HG03060 (cell line): ENCODE measurements at regions not wholly inside any gene's neighbourhood (a gene's known extent, or its start where the extent isn't known, plus 50 kb on each side); places are given as distances from the start of the nearest gene placed in this dataset.
"Not testable (repeated sequence)": the region's sequence is repeated elsewhere in the genome, so short reads cannot be mapped to it uniquely, and the experiment has no call there.

ENCODE experiments used
- ATAC-seq: cut with Tn5 transposase; IDR thresholded peaks from one replicate; pipeline ENCODE4 v1.9.1; 2021; ENCODE audit warnings: low read depth, moderate number of reproducible peaks; ENCODE audit not compliant: unreplicated experiment

DNA sequence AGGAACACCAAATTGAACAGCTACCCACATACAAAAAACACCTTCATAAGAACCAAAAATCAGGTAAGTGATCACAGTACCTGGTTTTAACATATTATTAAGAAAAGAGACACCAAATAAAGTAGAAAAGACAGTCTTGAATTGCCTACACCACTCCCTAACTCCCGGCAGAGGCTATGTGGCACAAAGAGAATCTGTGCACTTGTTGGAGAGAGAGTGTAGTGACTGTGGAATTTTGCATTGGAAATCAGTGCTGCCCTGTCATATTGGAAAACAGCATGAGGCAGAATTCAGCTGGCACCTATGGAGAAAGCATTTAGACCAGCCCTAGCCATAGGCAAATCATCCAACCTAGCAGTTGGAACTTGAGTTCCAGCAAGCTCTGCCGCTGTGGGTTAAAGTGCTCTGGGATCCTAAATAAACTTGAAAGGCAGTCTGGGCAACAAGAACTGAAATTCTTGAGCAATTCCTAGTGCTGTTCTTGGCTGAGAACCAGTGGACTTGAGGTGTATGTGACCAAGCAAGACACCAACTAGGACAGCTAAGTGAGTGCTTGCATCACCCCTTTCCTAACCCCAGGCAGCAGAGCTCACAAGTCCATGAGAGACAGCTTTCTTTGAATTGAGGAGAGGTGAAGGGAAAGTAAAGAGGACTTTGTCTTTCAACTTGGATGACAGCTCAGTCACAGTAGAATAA is 969.6 kb upstream of the ALCAM start:
- ATAC-seq, result no peak

GRCh38 chr3:104397713-104398112 is 969.0 kb upstream of the ALCAM start:
- ATAC-seq, result no peak

DNA sequence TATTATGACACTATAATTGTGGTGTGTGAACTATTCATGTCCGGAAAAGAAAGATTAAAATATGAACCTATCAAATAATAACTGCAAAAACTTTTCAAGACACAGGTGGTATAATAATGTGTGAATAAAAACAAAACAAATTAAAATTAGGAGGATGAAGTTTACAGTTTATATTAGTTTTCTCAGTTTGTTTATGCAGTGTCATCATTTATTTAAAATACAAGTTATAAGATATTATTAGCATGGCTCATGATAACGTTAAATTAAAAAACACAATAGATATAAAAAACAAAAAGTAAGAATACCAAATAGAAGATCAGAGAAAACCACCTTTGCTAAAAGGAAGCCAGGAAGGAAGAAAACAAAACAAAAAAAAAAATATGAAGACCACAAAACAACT is 963.8 kb upstream of the ALCAM start:
- ATAC-seq, result no peak

- ATAC-seq, result no peak
These were observed 955.0 kb upstream of the ALCAM start for GRCh38 chr3:104411757-104412156.

DNA sequence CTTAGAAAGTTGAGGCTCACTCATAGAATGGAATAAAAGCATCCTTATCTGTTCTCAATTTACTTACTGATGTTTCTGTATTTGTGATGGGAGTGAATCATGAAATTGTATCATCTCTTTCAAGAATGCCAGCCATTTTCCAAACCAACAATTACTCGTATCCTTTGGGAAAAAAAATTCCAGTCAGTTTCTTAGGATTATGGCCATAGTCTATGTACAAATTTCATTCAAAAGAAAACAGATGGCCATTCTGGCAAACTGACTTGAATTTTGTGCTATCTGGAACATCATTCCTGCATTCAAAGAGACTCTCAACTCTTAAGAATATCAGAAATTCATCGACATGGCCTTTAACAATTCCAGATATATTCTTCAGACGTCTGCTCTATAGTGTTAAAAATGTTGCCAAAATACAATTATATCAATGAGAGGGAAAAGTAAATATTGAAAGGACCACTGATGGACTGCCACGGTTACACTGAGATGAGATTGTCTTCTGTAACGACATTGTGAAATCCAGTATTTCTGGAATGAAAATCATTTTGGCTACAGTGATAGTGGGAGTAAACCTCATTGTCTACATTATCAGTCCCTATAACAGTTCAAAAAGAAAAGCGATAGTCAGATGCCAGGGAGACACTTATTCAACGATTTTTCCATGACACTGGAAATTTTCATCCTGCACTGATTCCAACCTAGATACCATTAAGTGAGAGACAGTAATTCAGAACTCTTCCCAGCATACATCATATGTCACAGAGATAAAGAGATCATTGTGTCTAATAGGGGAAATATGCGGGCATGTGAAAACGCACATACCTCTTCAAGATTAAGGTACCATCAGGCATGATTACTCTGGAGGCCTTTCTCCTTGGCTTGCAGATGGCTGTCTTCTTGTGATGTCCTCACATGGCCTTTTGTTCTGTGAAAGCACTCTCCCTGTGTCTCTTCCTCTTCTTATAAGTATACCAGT is 953.8 kb upstream of the ALCAM start:
- no peak for ATAC-seq

GRCh38 chr3:104428337-104428925 is 938.3 kb upstream of the ALCAM start:
- ATAC-seq, result no peak

DNA sequence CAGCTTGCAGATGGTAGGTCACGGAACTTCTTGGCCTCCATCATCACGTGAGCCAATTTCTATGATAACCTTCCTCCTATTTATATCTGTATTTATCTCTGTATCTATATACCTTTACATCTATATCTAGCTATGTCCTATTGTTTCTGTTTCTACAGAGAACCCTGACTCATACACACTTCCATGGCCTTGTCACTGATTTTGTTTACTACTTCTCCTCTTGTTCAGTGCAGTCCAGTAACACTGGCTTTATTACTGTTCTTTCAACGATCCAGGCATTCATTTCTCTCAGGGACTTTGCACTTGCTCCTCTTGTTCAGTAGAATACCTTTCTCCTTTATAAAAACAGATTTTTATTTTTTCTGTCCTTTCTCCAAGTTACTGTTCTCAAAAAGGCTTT is 937.0 kb upstream of the ALCAM start:
- no peak for ATAC-seq

DNA sequence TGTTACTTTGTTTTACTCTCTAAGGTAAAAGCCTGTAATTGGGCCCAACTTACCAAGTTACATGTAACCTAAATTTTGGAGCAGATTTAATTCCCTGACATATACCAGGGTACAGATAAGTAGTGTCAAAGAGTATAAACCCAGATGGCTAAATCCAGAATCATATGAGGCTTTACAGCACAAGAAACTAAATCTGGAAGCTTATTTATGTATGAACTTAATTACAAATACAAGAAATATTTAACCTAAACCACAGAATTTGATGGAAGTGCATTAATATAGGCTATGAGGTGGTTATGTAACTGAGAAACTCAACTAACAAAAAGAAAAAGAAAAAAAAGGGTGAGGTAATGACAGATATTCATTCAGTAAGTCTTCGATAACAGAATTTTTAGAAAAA is 930.2 kb upstream of the ALCAM start:
- ATAC-seq, result no peak

DNA sequence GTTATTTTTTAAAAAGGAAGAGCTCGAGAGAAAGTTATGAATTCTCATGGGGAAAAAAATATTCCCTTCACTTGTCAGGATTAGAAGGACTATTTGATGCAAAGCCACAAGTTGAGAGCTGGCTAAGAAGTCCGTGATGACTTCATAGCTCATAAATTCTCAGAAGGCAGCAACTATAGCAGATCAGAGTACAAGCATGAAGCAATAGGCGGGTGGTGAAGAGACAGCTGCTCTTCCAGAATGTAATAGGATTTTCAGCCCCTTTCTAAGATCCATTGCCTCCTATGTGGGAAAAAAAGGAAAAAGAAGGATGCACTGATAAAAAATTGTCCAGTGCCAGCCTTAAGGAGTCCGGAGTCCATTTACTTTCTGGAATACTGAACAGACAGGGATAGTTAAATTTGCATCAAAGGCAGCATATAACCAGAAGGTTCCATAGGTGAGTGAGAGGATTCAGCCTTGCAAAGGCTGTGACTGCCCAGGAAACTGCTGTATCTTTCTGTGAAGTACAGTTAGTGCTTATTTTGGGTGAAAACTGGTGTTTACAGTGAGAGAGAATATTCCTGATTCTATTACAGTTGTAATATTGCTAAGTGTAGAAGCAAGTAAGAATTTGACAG is 929.5 kb upstream of the ALCAM start:
- no peak for ATAC-seq

GRCh38 chr3:104437891-104438290 is 928.8 kb upstream of the ALCAM start:
- no peak for ATAC-seq

DNA sequence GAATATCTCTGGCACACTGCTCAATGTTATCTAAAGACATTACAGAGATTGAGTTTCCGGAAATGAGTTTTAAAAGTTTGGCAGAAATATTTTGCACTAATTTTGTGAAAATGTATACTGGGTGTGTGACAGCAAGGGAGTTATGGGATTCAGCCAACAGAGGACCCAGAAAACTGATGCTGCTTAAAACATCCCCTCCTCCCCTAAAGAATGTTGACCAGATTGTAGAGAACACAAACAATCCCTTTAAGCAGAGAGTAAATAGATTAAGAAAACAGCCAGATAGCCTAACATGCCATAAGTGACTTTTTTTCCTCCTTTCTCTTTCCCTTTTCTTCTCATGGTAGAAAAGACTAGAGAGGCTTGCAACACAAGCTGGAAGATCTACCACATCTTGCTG is 928.0 kb upstream of the ALCAM start:
- ATAC-seq, result no peak

DNA sequence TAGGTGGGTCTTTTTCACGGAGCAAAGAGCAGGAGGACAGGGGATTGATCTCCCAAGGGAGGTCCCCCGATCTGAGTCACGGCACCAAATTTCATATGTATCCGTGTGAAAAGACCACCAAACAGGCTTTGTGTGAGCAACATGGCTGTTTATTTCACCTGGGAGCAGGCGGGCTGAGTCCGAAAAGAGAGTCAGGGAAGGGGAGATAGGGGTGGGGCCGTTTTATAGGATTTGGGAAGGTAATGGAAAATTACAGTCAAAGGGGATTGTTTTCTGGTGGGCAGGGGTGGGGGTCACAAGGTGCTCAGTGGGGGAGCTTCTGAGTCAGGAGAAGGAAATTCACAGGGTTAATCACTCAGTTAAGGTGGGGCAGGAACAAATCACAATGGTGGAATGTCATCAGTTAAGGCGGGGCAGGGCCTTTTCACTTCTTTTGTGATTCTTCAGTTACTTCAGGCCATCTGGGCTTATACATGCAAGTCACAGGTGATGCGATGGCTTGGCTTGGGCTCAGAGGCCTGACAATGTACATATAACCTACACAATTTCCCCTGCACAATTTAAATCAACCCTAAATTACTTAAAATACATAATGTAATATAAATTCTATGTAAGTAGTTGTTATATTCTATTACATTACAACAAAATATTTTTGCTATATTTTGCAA is 921.3 kb upstream of the ALCAM start:
- not testable (repeated sequence) for ATAC-seq

DNA sequence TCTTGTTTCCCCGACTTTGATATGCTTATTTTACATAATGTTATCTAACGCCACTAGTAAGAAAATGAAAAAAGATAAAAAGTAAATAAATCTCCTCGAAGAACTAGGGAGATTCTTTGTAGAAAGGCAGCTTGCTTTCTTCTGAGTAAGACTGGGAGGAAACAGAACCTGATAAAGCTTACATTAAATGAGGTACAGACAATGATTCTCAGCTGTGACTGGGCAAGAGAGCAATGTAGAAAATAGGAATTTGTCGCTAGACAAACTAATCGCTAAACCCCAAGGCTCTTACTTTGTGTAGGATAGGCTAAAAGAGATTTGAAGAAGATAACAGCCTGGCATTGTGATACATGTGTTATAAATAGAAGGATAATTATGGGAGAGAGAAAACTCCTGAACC is 919.0 kb upstream of the ALCAM start:
- ATAC-seq, result no peak

GRCh38 chr3:104452697-104453096 is 914.0 kb upstream of the ALCAM start:
- no peak for ATAC-seq

- no peak for ATAC-seq
These were observed 908.1 kb upstream of the ALCAM start for GRCh38 chr3:104458657-104459056.

DNA sequence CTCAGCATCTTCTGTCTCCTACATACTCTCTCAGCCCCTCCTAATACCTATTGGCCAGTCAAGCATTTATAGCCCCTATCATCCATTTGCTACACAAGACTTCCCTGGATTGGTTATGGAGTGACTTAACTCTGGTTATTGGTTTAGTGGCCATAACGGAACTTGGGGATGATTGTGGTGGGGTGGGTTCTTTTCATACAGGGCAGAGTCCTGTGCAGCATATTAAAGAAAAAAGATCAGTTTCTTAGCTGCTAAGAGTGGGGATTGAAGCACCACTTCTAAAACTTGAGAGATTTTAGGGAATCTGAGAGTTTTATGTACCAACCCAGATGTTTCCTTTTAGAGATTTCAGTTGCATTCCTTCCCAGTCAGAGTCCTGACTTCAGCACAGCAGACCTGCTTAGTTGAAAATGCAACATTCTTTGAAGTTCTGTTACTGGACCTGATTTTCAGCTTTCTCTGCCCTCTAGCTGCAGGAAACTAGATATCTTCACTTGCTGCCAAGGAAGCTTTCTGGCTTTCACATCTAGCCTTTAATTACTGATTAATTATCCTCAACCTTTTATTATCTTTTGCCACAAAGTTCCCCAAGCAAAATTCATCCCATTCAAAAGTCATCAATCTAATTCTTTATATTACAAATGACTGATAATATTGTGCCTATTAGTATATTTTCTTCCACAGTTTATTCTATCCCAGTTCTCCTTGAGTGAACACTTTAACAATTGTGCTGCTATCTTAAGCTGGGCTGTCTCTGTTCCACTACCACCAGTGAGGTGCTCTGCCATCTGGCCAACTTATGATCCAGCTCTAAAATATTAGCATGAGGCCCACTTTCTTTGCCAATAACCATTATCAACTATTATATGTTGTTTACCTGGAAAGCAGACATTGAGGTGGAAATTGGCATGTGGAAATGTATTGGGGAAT is 906.0 kb upstream of the ALCAM start:
- ATAC-seq, result no peak

- ATAC-seq, result no peak
These were observed 905.3 kb upstream of the ALCAM start for GRCh38 chr3:104461431-104461830.

GRCh38 chr3:104472221-104472620 is 894.5 kb upstream of the ALCAM start:
- no peak for ATAC-seq

DNA sequence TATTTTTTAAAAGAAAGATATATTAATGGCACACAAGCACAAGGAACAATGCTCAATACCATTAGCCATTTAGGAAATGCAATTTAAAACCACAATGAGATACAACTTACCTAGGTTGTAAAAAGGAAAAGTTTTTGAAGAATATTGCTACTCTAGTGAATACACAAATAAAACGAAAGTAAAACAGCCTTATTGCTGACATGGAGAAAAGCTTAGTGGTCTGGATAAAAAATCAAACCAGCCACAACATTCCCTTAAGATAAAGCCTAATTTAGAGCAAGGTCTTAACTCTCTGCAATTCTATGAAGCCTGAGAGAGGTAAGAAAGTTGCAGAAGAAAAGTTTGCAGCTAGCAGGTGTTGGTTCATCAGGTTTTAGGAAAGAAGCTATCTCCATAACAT is 892.7 kb upstream of the ALCAM start:
- no peak for ATAC-seq
